COR-L47 (cell line): ENCODE measurements at regions not wholly inside any gene's neighbourhood (a gene's known extent, or its start where the extent isn't known, plus 50 kb on each side); places are given as distances from the start of the nearest gene placed in this dataset.

ENCODE experiments used
- DNase-seq: peaks from one replicate; lab custom pipeline; 2025; lab: John Stamatoyannopoulos, UW

GRCh38 chr14:34243401-34243800 is 218.6 kb downstream of the SPTSSA start:
- no peak for DNase-seq

GRCh38 chr14:34243001-34243400 is 219.0 kb downstream of the SPTSSA start:
- no peak for DNase-seq

GRCh38 chr14:34241185-34241711 is 220.8 kb downstream of the SPTSSA start:
- DNase-seq, result no peak

- DNase-seq, result no peak
Measured at GRCh38 chr14:34238610-34239009, 223.4 kb downstream of the SPTSSA start.

- no peak for DNase-seq
Measured at GRCh38 chr14:34237677-34238076, 224.4 kb downstream of the SPTSSA start.

- peak; percentile 75 for DNase-seq
Measured at GRCh38 chr14:34237081-34237480, 225.0 kb downstream of the SPTSSA start.

- no peak for DNase-seq
Measured at GRCh38 chr14:34235643-34236300, 226.3 kb downstream of the SPTSSA start.

- DNase-seq, result no peak
Measured at GRCh38 chr14:34234258-34234657, 227.8 kb downstream of the SPTSSA start.

- DNase-seq, result no peak
Measured at GRCh38 chr14:34233619-34234018, 228.4 kb downstream of the SPTSSA start.

GRCh38 chr14:34232790-34233189 is 229.2 kb downstream of the SPTSSA start:
- DNase-seq, result no peak

GRCh38 chr14:34231626-34232025 is 230.4 kb downstream of the SPTSSA start:
- DNase-seq, result no peak

GRCh38 chr14:34229140-34229539 is 232.9 kb downstream of the SPTSSA start:
- DNase-seq, result no peak

- no peak for DNase-seq
Measured at GRCh38 chr14:34228650-34228976, 233.4 kb downstream of the SPTSSA start.

- peak; percentile 58 for DNase-seq
Measured at GRCh38 chr14:34227834-34228649, 234.0 kb downstream of the SPTSSA start.

GRCh38 chr14:34224221-34224620 is 237.8 kb downstream of the SPTSSA start:
- DNase-seq, result no peak

GRCh38 chr14:34223373-34224148 is 238.5 kb downstream of the SPTSSA start:
- DNase-seq, result no peak

GRCh38 chr14:34222867-34223266 is 239.2 kb downstream of the SPTSSA start:
- peak; percentile 8 for DNase-seq

- no peak for DNase-seq
Measured at GRCh38 chr14:34222122-34222521, 239.9 kb downstream of the SPTSSA start.

GRCh38 chr14:34220921-34221320 is 241.1 kb downstream of the SPTSSA start:
- DNase-seq, result no peak

- no peak for DNase-seq
Measured at GRCh38 chr14:34220378-34220706, 241.7 kb downstream of the SPTSSA start.

GRCh38 chr14:34219661-34220377 is 242.2 kb downstream of the SPTSSA start:
- DNase-seq, result no peak

- no peak for DNase-seq
Measured at GRCh38 chr14:34218881-34219280, 243.2 kb downstream of the SPTSSA start.
